H1 (cell line): ENCODE measurements at regions not wholly inside any gene's neighbourhood (a gene's known extent, or its start where the extent isn't known, plus 50 kb on each side); places are given as distances from the start of the nearest gene placed in this dataset.

Source experiments
- CTCF ChIA-PET: fragments of 300-600 bp; sonication (Branson Sonifier 250); formaldehyde crosslinking; loops from one replicate; lab custom pipeline; 2021; ENCODE audit not compliant: partially characterized antibody; lab: Charles Lee
- POLR2A ChIA-PET: fragments of 300-600 bp; sonication (Branson Sonifier 250); formaldehyde crosslinking; loops from one replicate; lab custom pipeline; 2021; ENCODE audit warnings: inconsistent platforms; ENCODE audit not compliant: partially characterized antibody; lab: Charles Lee
- DNase-seq, 2 experiments: peaks; one replicate each; pipeline versions ENCODE4 v3.0.0 to v3.0.0-alpha.2; 2010 to 2022; ENCODE audit warnings: low spot score in 2 of 2, low read depth in 1 of 2, mixed read lengths in 1 of 2
- FAIRE-seq: peaks from 2 replicates; lab custom pipeline; 2011; peaks lifted over from hg19 to GRCh38; lab: Jason Lieb, UNC
- H2AFZ ChIP-seq: 2 replicates; pipeline ENCODE4 v1.8.1; 2012; ENCODE audit warnings: low read length, inconsistent platforms
- H2AK5ac ChIP-seq: 2 replicates; pipeline ENCODE4 v1.6.1; 2013; ENCODE audit warnings: low read depth, low read length
- H2BK120ac ChIP-seq: replicated peaks from 2 replicates; pipeline ENCODE3; 2013; ENCODE audit warnings: low read depth, low read length, inconsistent platforms
- H2BK12ac ChIP-seq: 2 replicates; pipeline ENCODE4 v1.6.1; 2013; ENCODE audit warnings: low read depth, low read length
- H2BK15ac ChIP-seq: 2 replicates; pipeline ENCODE4 v1.6.1; 2013; ENCODE audit warnings: low read length
- H2BK20ac ChIP-seq: 2 replicates; pipeline ENCODE4 v1.6.1; 2013; ENCODE audit warnings: low read length
- H2BK5ac ChIP-seq: 2 replicates; pipeline ENCODE4 v1.6.1; 2013; ENCODE audit warnings: low read depth, low read length
- H3K14ac ChIP-seq: 2 replicates; pipeline ENCODE4 v1.6.1; 2013; ENCODE audit warnings: inconsistent platforms; ENCODE audit not compliant: insufficient read length
- H3K18ac ChIP-seq: 2 replicates; pipeline ENCODE4 v1.6.1; 2013; ENCODE audit warnings: low read length; ENCODE audit errors: extremely low read depth
- H3K23ac ChIP-seq: 2 replicates; pipeline ENCODE4 v1.6.1; 2013; ENCODE audit warnings: inconsistent platforms; ENCODE audit not compliant: insufficient read length
- H3K23me2 ChIP-seq: 2 replicates; pipeline ENCODE4 v1.6.1; 2013; ENCODE audit warnings: low read depth, low read length
- H3K27ac ChIP-seq: 2 replicates; pipeline ENCODE4 v1.6.1; 2011; ENCODE audit warnings: low read depth, low read length, inconsistent platforms
- H3K27me3 ChIP-seq, 4 experiments: replicated peaks in 1 of 4; 1 replicate in 1 of 4; 2 replicates in 3 of 4; pipeline versions ENCODE4 v1.6.1 to v1.8.1; 2011 to 2013; ENCODE audit warnings: low read length in 3 of 4, mild to moderate bottlenecking in 3 of 4, inconsistent platforms in 2 of 4, mixed read lengths in 2 of 4, moderate library complexity in 1 of 4; ENCODE audit not compliant: control insufficient read depth in 3 of 4, insufficient read depth in 3 of 4; ENCODE audit errors: extremely low read depth in 1 of 4
- H3K36me3 ChIP-seq, 4 experiments: 2 replicates each; pipeline versions ENCODE4 v1.6.1 to v1.8.1; 2011 to 2013; ENCODE audit warnings: mild to moderate bottlenecking in 4 of 4, low read length in 3 of 4, moderate library complexity in 2 of 4, control low read depth in 1 of 4, inconsistent platforms in 1 of 4; ENCODE audit not compliant: insufficient read depth in 4 of 4, control insufficient read depth in 2 of 4
- H3K4ac ChIP-seq: replicated peaks from 2 replicates; pipeline ENCODE3; 2013; ENCODE audit warnings: low read length, low read depth, mixed read lengths, inconsistent platforms; ENCODE audit not compliant: insufficient read length
- H3K4me1 ChIP-seq, 4 experiments: replicated peaks in 1 of 4; 1 replicate in 1 of 4; 2 replicates in 3 of 4; pipeline versions ENCODE4 v1.6.1 to v1.8.1; 2011 to 2013; ENCODE audit warnings: low read length in 3 of 4, inconsistent platforms in 2 of 4, mixed read lengths in 1 of 4; ENCODE audit not compliant: insufficient read depth in 4 of 4, control insufficient read depth in 3 of 4
- H3K4me2 ChIP-seq, 2 experiments: 2 replicates each; pipeline versions ENCODE4 v1.6.1 to v1.8.1; 2011 to 2013; ENCODE audit warnings: low read depth in 2 of 2, low read length in 2 of 2, control low read depth in 1 of 2, inconsistent platforms in 1 of 2, mild to moderate bottlenecking in 1 of 2; ENCODE audit not compliant: insufficient read depth in 1 of 2
- H3K4me3 ChIP-seq, 4 experiments: fragments of 200-600, 300-600 bp in 1 of 4; sonication (generic), shearing (Covaris generic), sonication (Bioruptor Twin) in 1 of 4; 2 replicates each; pipeline versions ENCODE4 v1.5.1 to v1.8.1; 2011 to 2016; ENCODE audit warnings: low read length in 4 of 4, low read depth in 3 of 4, control low read depth in 2 of 4, inconsistent platforms in 2 of 4, mild to moderate bottlenecking in 2 of 4, mixed read lengths in 1 of 4, moderate library complexity in 1 of 4; ENCODE audit not compliant: insufficient read depth in 2 of 4; ENCODE audit errors: extremely low read depth in 1 of 4
- H3K56ac ChIP-seq: replicated peaks from 2 replicates; pipeline ENCODE3; 2013; ENCODE audit warnings: low read depth, mild to moderate bottlenecking, mixed read lengths, low read length, inconsistent platforms; ENCODE audit not compliant: insufficient read length
- H3K79me1 ChIP-seq: 2 replicates; pipeline ENCODE4 v1.6.1; 2013; ENCODE audit warnings: low read depth, low read length, control low read depth
- H3K79me2 ChIP-seq, 2 experiments: 2 replicates each; pipeline versions ENCODE4 v1.6.1 to v1.8.1; 2012 to 2013; ENCODE audit warnings: low read length in 2 of 2, mild to moderate bottlenecking in 2 of 2, inconsistent platforms in 1 of 2; ENCODE audit not compliant: insufficient read depth in 2 of 2, control insufficient read depth in 1 of 2
- H3K9ac ChIP-seq, 4 experiments: replicated peaks in 1 of 4; 1 replicate in 1 of 4; 2 replicates in 3 of 4; pipeline versions ENCODE4 v1.6.1 to v1.8.1; 2011 to 2013; ENCODE audit warnings: low read depth in 3 of 4, low read length in 3 of 4, control low read depth in 2 of 4, mild to moderate bottlenecking in 2 of 4, moderate library complexity in 2 of 4, inconsistent platforms in 1 of 4; ENCODE audit errors: extremely low read depth in 1 of 4
- H3K9me3 ChIP-seq, 2 experiments: 2 replicates each; pipeline versions ENCODE4 v1.6.1 to v1.8.1; 2012 to 2013; ENCODE audit warnings: mild to moderate bottlenecking in 2 of 2, moderate library complexity in 2 of 2, control low read depth in 1 of 2, inconsistent platforms in 1 of 2, low read depth in 1 of 2, low read length in 1 of 2, mixed read lengths in 1 of 2; ENCODE audit not compliant: insufficient read depth in 2 of 2
- H4K20me1 ChIP-seq, 2 experiments: replicated peaks in 1 of 2; 2 replicates each; pipeline versions ENCODE3 to v1.8.1; 2011 to 2013; ENCODE audit warnings: inconsistent platforms in 2 of 2, low read length in 2 of 2, mild to moderate bottlenecking in 1 of 2; ENCODE audit not compliant: insufficient read depth in 2 of 2, control insufficient read depth in 1 of 2
- H4K5ac ChIP-seq: 2 replicates; pipeline ENCODE4 v1.6.1; 2013; ENCODE audit warnings: low read length, low read depth, mixed read lengths, inconsistent platforms; ENCODE audit not compliant: insufficient read length
- H4K8ac ChIP-seq: 2 replicates; pipeline ENCODE4 v1.8.0; 2013; ENCODE audit warnings: mild to moderate bottlenecking, moderate library complexity, low read length, inconsistent platforms; ENCODE audit not compliant: insufficient read depth; ENCODE audit errors: extremely low read depth
- H4K91ac ChIP-seq: replicated peaks from 2 replicates; pipeline ENCODE3; 2013; ENCODE audit warnings: low read length, mixed read lengths, inconsistent platforms; ENCODE audit not compliant: insufficient read length
- HDAC6 ChIP-seq: IDR thresholded peaks from one replicate; pipeline ENCODE4 v1.7.1; 2012; ENCODE audit warnings: low read depth, mild to moderate bottlenecking, inconsistent platforms, low read length, moderate library complexity
- RNF2 ChIP-seq: fragments of 200-900, 300-1000 bp; sonication (generic); IDR thresholded peaks from 2 replicates; pipeline ENCODE4 v1.7.1; 2016; ENCODE audit warnings: borderline replicate concordance, low read depth, mild to moderate bottlenecking, antibody characterized with exemption, low read length; ENCODE audit not compliant: poor library complexity, severe bottlenecking; ENCODE audit errors: missing control alignments
- WGBS, 2 experiments: shearing (Covaris generic) in 1 of 2; methylation state at CpG; one replicate each; pipeline versions ENCODE4 v1.1.6 to v1.1.7; 2013 to 2015; ENCODE audit warnings: low lambda C conversion rate in 2 of 2, mixed read lengths in 2 of 2, inconsistent platforms in 1 of 2, low coverage in 1 of 2, missing lambda C conversion rate in 1 of 2; ENCODE audit not compliant: insufficient replicate concordance in 2 of 2, insufficient coverage in 1 of 2, insufficient read length in 1 of 2; ENCODE audit errors: extremely low coverage in 1 of 2, missing lambda C conversion rate in 1 of 2; 5-methylcytosine and 5-hydroxymethylcytosine counted together
- TF ChIP-seq, protein P1 (sequence below): IDR thresholded peaks from 2 replicates; pipeline ENCODE4 v1.6.1; 2011; ENCODE audit warnings: low read depth, mild to moderate bottlenecking, low read length; ENCODE audit not compliant: insufficient read depth

- H2AK5ac ChIP-seq: peak overlapping the region; percentile 88; the same call in 1 of the 2 replicates
- no peaks in the 10 kb centered on the region for H3K36me3 ChIP-seq
- peak overlapping the region; percentile 94 for H2BK5ac ChIP-seq
- peak overlapping the region in 1 of 4 experiments; percentile 41; a peak in 2 of 8 replicates for H3K4me3 ChIP-seq
- H4K5ac ChIP-seq: peak overlapping the region; percentile 78
- CTCF ChIA-PET: interaction anchor here (0.7 to 4.2 kb wide), 9 partner anchors 11 to 356 kb away, joined by 3 to 26 read pairs (median 4); no protein-coding TSS in a partner anchor
- no peak overlapping the region for H3K9ac ChIP-seq
- H4K91ac ChIP-seq: peak overlapping the region; percentile 96
- H3K27ac ChIP-seq: peak overlapping the region; percentile 68; the same call in 1 of the 2 replicates
- peak overlapping the region; percentile 97 for H2BK12ac ChIP-seq
- no peak overlapping the region for H2BK15ac ChIP-seq
- POLR2A ChIA-PET: interaction anchor here (1.0 to 1.3 kb wide), 3 partner anchors 8 to 355 kb away, joined by 3 to 4 read pairs (median 3); no protein-coding TSS in a partner anchor
- H3K79me2 ChIP-seq: no peaks in the 10 kb centered on the region
- DNase-seq: no peak
- no peak overlapping the region for H4K8ac ChIP-seq
- peak overlapping the region; percentile 51 for H2BK20ac ChIP-seq
- peak overlapping the region in 1 of 2 experiments; percentile 53; a peak in 2 of 4 replicates for H3K4me2 ChIP-seq
- H2AFZ ChIP-seq: no peak overlapping the region
- H3K56ac ChIP-seq: peak overlapping the region; percentile 60
- no peaks in the 10 kb centered on the region for H3K27me3 ChIP-seq
- WGBS, 2 experiments: 65% methylated on average over 7 of the region's 7 CpGs; no CpG with 5 or more reads in 1 of the 2 experiments
- H2BK120ac ChIP-seq: peak overlapping the region; percentile 75
- H3K23me2 ChIP-seq: peaks cover 3% of the 10 kb centered on the region
- H3K23ac ChIP-seq: no peak overlapping the region
- H3K79me1 ChIP-seq: no peaks in the 10 kb centered on the region
- peaks cover 25 to 43% (median 35%) of the 10 kb centered on the region in 4 experiments for H3K4me1 ChIP-seq
- TF ChIP-seq, protein P1, sequence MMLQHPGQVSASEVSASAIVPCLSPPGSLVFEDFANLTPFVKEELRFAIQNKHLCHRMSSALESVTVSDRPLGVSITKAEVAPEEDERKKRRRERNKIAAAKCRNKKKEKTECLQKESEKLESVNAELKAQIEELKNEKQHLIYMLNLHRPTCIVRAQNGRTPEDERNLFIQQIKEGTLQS: no peak
- TF ChIP-seq HDAC6 (no peak), RNF2 (no peak)
- TF ChIP-seq, all 59 proteins: peak for 0
- Histone ChIP-seq H3K18ac (peak overlapping the region; percentile 95), H3K9me3 (peaks cover 0 to 7% of the 10 kb centered on the region in 2 experiments), H4K20me1 (no peaks in the 10 kb centered on the region), H3K4ac (peak overlapping the region; percentile 3), H3K14ac (no peak overlapping the region)
- FAIRE-seq: no peak
These were observed 179.2 kb upstream of the RAB4A start for GRCh38 chr1:229091721-229092136.
